K562 (cell line): ENCODE measurements at regions not wholly inside any gene's neighbourhood (a gene's known extent, or its start where the extent isn't known, plus 50 kb on each side); places are given as distances from the start of the nearest gene placed in this dataset.

ENCODE experiments used
- ADNP ChIP-seq: fragments of 200-800 bp; sonication (Bioruptor generic); IDR thresholded peaks from 2 replicates; pipeline ENCODE4 v1.6.1; 2016; ENCODE audit warnings: missing genetic modification characterization, missing compliant biosample characterization
- CEBPG ChIP-seq, 3 experiments: fragments of 200-800 bp in 1 of 3; sonication (Bioruptor generic) in 1 of 3; sonication (generic) in 1 of 3; formaldehyde crosslinking in 1 of 3; IDR thresholded peaks in 2 of 3; conservative IDR thresholded peaks in 1 of 3; 2 replicates each; pipeline versions ENCODE4 v1.6.1 to v1.8.0; 2016 to 2022; ENCODE audit warnings: missing compliant biosample characterization in 2 of 3, missing genetic modification characterization in 2 of 3, mild to moderate bottlenecking in 1 of 3, missing genetic modification reagents in 1 of 3
- E2F1 ChIP-seq: sonication (generic); formaldehyde crosslinking; IDR thresholded peaks from 2 replicates; pipeline ENCODE4 v1.8.1; 2023; ENCODE audit warnings: mild to moderate bottlenecking, missing genetic modification reagents, moderate library complexity
- EHMT2 ChIP-seq: fragments of 450-650 bp; IDR thresholded peaks from 2 replicates; pipeline ENCODE4 v1.6.1; 2018; ENCODE audit warnings: antibody characterized with exemption
- MYNN ChIP-seq, 2 experiments: sonication (generic); formaldehyde crosslinking in 1 of 2; IDR thresholded peaks; 2 replicates each; pipeline versions ENCODE4 v1.5.0 to v1.6.1; 2016 to 2020; ENCODE audit warnings: antibody characterized with exemption in 1 of 2, missing genetic modification reagents in 1 of 2
- NCOA2 ChIP-seq, 2 experiments: fragments of 450-650 bp; IDR thresholded peaks; 2 replicates each; pipeline ENCODE4 v1.6.1; 2018; ENCODE audit warnings: mild to moderate bottlenecking in 2 of 2, moderate library complexity in 1 of 2; ENCODE audit not compliant: partially characterized antibody in 2 of 2
- PHB2 ChIP-seq: fragments of 450-650 bp; IDR thresholded peaks from 2 replicates; pipeline ENCODE4 v1.6.1; 2017; ENCODE audit warnings: low read depth
- RBBP5 ChIP-seq: fragments of 200-600 bp; sonication (generic); IDR thresholded peaks from 2 replicates; pipeline ENCODE4 v1.6.1; 2012; ENCODE audit warnings: borderline replicate concordance, mild to moderate bottlenecking, low read length, control low read depth, inconsistent platforms; ENCODE audit not compliant: insufficient read depth, poor library complexity, severe bottlenecking
- SMARCE1 ChIP-seq: fragments of 450-650 bp; IDR thresholded peaks from 2 replicates; pipeline ENCODE4 v1.7.1; 2016; ENCODE audit warnings: mild to moderate bottlenecking
- SOX6 ChIP-seq: fragments of 450-650 bp; IDR thresholded peaks from 2 replicates; pipeline ENCODE4 v1.6.1; 2014; ENCODE audit warnings: mild to moderate bottlenecking
- U2AF1 ChIP-seq: fragments of 200-400 bp; formaldehyde crosslinking; optimal IDR thresholded peaks from 2 replicates; pipeline ENCODE3; 2017; ENCODE audit warnings: mild to moderate bottlenecking, low read depth, low read length, moderate library complexity
- VEZF1 ChIP-seq: fragments of 200-800 bp; sonication (Bioruptor generic); IDR thresholded peaks from 2 replicates; pipeline ENCODE4 v1.6.1; 2017; ENCODE audit warnings: missing genetic modification characterization, missing compliant biosample characterization
- ZKSCAN3 ChIP-seq: fragments of 250-450 bp; sonication (Bioruptor Pico); IDR thresholded peaks from 2 replicates; pipeline ENCODE4 v1.4.0; 2020
- ZNF583 ChIP-seq: fragments of 250-450 bp; sonication (Bioruptor Pico); IDR thresholded peaks from 2 replicates; pipeline ENCODE4 v1.4.0; 2020

GRCh38 chr15:85867250-85867649 lies 72.5 kb upstream of the KLHL25 start (continued):
- TF ChIP-seq E2F1 (CRISPR knock-in tag) (no peak), RBBP5 (no peak), SOX6 (no peak), CEBPG (CRISPR knock-in tag; IDR thresholded peaks at IDR 0.05) (no peak), CEBPG (tag; conservative IDR thresholded peaks at IDR 0.05 in 1 of 2, IDR thresholded peaks at IDR 0.05 in 1 of 2) (no peak), ZNF583 (CRISPR knock-in tag) (no peak), NCOA2 (IDR thresholded peaks at IDR 0.05; ENCODE audit: partially characterized antibody in 2 of 2) (no peak), SMARCE1 (no peak), ADNP (tag) (no peak), EHMT2 (no peak), PHB2 (no peak), MYNN (IDR thresholded peaks at IDR 0.05) (no peak), MYNN (CRISPR knock-in tag; IDR thresholded peaks at IDR 0.05) (no peak), ZKSCAN3 (CRISPR knock-in tag) (no peak), U2AF1 (no peak), VEZF1 (CRISPR knock-in tag) (no peak)
